Daoy (cell line): ENCODE measurements at regions not wholly inside any gene's neighbourhood (a gene's known extent, or its start where the extent isn't known, plus 50 kb on each side); places are given as distances from the start of the nearest gene placed in this dataset.
A peak's percentile ranks its signal among the peaks of the same experiment; 100 is the strongest.
"Not testable (repeated sequence)": the region's sequence is repeated elsewhere in the genome, so short reads cannot be mapped to it uniquely, and the experiment has no call there.

Source experiments
- DNase-seq: peaks from one replicate; pipeline ENCODE4 v3.0.0-alpha.2; 2015; ENCODE audit warnings: low read depth

- DNase-seq = no peak
Observed at GRCh38 chr15:20368974-20369373, 172.6 kb downstream of the GOLGA6L6 start.

DNA sequence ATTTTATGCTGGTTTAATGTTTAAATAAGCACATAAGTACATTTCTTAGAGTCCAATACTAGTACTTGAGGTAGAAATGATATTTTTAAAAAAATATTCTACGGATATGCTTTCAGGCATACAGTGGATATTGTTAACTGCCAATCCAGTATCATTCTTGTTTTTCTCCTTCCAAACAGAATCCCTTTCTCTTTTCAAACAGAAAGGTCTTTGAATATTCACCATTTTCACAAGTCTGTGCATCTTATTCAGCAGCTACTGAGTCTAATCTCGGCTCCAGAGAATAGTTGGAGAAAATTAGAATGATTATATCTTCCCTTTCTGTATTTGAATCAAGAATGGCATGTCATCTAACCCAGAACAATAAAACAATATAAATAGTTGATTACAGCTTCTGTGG lies 174.5 kb downstream of the GOLGA6L6 start:
- DNase-seq = no peak

DNA sequence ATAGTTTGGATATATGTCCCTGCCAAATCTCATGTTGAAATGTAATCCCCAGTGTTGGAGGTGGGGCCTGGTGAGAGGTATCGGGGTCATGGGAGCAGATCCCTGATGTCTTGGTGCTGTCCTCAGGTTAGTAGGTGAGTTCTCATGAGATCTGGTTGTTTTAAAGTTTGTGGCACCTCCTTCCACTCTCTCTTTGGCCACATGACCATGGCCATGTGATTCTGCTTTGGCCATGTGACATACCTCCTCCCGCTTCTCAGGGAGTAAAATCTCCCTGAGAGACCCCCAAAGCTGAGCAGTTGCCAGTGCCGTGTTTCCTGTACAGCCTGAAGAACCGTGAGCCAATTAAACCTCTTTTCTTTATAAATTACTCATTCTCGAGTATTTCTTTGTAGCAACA lies 178.0 kb downstream of the GOLGA6L6 start:
- DNase-seq = not testable (repeated sequence)

GRCh38 chr15:20361091-20361490 lies 180.5 kb downstream of the GOLGA6L6 start:
- no peak for DNase-seq

GRCh38 chr15:20358779-20359414 lies 182.7 kb downstream of the GOLGA6L6 start:
- DNase-seq = peak; percentile 15

- DNase-seq = peak; percentile 45
Observed at GRCh38 chr15:20358066-20358778, 183.4 kb downstream of the GOLGA6L6 start.

DNA sequence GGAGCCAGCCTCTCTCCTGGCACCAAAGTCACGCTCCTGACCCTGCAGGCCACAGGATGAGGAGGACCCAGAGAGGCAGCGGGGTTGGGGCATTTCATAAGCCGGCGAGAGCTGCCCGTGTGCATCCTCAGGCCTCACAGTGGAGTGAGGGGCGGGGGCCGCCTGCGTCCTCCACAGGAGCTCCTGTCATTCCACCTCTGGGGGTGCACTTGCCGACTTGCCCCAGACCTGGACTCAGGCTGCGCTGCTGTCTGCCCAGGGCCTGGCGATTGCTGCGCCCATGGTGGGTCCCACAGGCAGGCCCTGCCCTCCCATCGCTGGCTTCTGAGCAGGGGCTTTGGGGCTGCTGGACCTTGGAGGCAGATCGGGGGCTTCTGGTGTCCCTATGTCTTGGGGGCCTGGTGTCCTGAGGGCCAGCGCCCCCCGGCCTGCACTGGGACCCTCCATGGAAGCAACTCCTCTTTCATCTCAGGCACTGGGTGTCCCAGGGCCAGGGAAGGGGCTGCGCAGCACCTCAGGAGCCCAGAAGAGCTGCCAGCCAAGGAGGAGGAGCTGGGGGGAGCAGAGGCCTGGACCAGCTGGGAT lies 184.0 kb downstream of the GOLGA6L6 start:
- DNase-seq = peak; percentile 25

GRCh38 chr15:20356911-20357480 lies 184.6 kb downstream of the GOLGA6L6 start:
- peak; percentile 27 for DNase-seq

- peak; percentile 75 for DNase-seq
Observed at GRCh38 chr15:20356444-20356910, 185.1 kb downstream of the GOLGA6L6 start.

DNA sequence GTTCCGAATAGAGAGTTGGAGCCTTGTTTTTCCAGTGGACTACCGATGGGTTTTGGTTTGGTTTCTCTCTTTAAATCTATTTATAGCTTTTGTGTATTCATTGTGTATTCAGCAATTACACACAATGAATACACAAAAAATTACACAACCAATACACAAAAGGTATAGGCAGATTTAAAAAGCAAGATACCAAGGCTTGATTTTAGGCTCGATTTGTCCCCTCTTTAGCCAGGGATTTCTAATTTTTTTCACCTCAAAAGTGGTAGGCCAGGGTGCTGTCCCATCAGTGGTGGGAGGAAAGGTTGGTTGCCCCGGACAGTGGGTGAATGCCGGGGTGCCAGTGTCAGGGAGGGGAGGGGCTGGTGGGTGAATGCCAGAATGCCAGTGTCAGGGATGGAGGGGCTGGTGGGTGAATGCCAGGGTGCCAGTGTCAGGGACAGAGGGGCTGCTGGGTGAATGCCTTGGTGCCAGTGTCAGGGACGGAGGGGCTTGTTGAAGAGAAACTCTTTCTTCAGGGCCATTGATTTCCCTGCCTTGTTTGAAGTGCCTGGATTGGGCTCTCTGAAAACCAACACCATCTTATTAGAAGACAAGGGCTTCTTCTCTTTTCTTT lies 186.2 kb downstream of the GOLGA6L6 start:
- no peak for DNase-seq

DNA sequence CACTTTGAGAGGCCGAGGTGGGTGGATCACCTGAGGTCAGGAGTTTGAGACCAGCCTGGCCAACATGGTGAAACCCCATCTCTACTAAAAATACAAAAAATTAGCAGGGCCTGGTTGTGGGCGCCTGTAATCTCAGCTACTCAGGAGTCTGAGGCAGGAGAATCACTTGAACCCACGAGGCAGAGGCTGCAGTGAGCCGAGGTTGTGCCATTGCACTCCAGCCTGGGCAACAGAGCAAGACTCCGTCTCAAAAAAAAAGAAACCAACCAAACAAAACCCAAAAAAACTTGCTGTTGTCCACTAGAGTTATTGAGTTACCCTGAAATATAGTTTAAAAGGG lies 186.7 kb downstream of the GOLGA6L6 start:
- not testable (repeated sequence) for DNase-seq

DNA sequence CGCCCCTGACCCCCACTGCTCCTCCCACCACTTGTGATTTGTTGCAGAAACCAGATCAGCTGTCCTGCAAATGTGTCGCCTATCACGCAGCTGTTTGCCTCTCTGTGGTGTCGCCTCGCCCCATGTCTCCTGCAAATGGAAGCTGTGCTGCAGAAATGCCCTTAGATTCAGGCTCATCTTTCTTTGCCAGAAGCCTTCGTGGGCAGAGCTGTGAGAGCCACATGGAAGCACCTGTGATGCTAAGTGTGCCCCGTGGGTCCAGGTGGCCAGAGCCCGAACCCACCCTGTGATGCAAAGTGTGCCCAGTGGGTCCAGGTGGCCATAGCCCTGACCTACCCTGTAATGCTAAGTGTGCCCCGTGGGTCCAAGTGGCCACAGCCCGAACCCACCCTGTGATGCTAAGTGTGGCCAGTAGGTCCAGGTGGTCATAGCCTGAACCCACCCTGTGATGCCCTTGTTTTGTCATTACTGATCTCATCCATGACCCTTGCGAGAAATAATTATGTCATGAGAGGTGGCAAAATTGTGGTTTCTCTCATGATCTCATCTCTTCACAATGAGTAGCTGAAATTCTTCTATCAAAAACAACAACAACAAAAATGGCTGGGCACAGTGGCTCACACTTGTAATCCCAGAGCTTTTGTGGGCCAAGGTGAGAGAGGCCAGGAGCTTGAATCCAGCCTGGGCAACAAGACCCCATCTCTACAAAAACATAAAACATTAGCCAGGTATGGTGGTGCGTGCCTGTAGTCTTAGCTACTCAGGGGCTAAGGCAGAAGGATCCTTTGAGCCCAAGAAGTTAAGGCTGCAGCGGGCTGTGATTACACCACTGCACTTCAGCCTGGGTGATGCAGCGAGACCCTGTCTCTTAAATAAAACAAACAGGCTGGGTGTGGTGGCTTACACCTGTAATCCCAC lies 187.4 kb downstream of the GOLGA6L6 start:
- peak; percentile 37 for DNase-seq

GRCh38 chr15:20352241-20353200 lies 189.1 kb downstream of the GOLGA6L6 start:
- DNase-seq = no peak

GRCh38 chr15:20351448-20351971 lies 190.1 kb downstream of the GOLGA6L6 start:
- DNase-seq = peak; percentile 20

DNA sequence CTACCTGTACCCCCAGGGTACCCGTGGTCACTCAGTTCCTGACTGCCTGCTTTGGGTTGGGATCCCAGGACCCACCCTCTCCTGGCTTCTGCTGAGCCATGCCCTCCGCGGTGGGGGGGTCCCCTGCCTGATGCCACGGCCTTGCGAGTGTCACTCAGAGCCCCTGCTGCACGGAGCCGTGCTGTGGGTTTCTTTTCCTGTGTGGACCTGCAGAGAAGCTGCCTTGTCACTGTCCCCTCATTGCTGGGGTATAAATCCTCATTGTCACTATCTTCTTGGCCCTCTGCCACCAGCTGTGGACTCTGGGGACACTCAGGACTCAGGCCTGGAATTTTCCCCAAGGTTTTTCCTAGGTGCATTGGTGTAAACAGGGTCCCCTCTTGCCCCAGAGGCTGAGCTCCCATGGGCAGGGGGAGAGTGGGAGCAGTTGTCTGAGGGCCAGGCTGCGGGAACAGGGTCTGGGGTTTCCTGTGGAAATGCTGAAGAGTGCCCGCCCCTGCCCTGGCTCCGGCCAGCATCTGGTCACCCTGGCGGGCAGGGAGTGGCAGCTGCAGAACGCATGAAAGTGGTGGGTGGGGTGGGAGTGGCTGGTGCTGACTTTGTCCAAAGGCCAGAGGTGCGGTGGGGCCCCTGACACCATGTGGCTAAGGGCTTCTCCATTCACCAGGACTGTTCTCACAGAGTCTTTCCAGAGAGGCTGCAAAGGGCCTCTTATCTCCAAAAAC lies 191.7 kb downstream of the GOLGA6L6 start:
- no peak for DNase-seq

GRCh38 chr15:20348900-20349773 lies 192.5 kb downstream of the GOLGA6L6 start:
- peak; percentile 22 for DNase-seq

- DNase-seq = no peak
Observed at GRCh38 chr15:20348291-20348899, 193.2 kb downstream of the GOLGA6L6 start.
